ENCODE measurements at regions not wholly inside any gene's neighbourhood (a gene's known extent, or its start where the extent isn't known, plus 50 kb on each side); places are given as distances from the start of the nearest gene placed in this dataset.

- H3K4me1 ChIP-seq (ENCODE audit: control insufficient read depth in 1 of 2, insufficient read depth in 2 of 2, low read length in 2 of 2) = no peaks in the 10 kb centered on the region
- ATAC-seq (ENCODE audit: low FRiP score) (peak; percentile 78), DNase-seq (peak; percentile 80 to 84)
- H3K36me3 ChIP-seq (ENCODE audit: control insufficient read depth in 1 of 2, insufficient read depth in 2 of 2, low read length in 1 of 2) = no peaks in the 10 kb centered on the region
- H3K27me3 ChIP-seq (ENCODE audit: control insufficient read depth in 1 of 2, insufficient read depth in 2 of 2, low read length in 1 of 2) = no peaks in the 10 kb centered on the region
- peak overlapping the region in 1 of 2 donors; percentile 67 for H3K27ac ChIP-seq (ENCODE audit: low read depth in 1 of 2, low read length in 2 of 2)
- intact Hi-C loops (cut with DNase I) = no loop called here
- H3K9me3 ChIP-seq (ENCODE audit: control insufficient read depth, low read length) = no peaks in the 10 kb centered on the region
- WGBS, 2 donors = 43 to 44% methylated on average over 11 of the region's 11 CpGs
- no peak overlapping the region for H3K4me3 ChIP-seq (ENCODE audit: low read length in 2 of 2)
Observed at GRCh38 chr18:45562567-45563479, 52.5 kb upstream of the SLC14A2 start.

DNA sequence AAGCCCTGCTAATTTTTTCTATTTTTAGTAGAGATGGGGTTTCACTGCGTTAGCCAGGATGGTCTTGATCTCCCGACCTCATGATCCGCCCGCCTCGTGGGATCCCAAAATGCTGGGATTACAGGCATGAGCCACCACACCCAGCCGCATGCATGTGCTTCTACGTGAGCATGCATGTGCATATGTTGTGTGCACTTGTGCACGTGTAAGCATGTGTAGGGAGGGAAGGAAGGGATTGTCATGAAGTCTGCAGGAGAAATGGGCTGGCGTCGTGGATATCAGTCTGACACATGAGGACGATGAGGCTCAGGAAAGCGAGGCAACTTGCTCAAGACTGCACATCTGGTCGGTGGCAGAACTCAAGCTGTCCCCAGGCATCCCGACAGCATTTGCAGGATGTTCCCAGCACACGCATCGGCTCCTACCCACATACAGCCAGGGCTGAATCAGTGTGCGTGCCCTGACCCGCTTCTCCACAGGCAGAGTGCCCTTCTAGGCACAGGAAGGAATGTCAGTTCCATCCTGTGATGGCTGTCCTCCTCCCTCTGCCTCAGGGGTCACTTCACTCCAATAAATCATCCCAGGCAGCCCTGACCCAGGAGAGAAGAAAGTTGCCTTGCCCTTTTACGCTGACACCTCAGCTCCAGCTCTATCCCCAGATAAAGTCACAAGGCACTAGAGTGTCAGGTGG, 49.9 kb upstream of the SLC14A2 start:
- Histone ChIP-seq H3K4me3 (ENCODE audit: low read length in 2 of 2) (no peak overlapping the region), H3K27ac (ENCODE audit: low read depth in 1 of 2, low read length in 2 of 2) (no peak overlapping the region), H3K36me3 (ENCODE audit: control insufficient read depth in 1 of 2, insufficient read depth in 2 of 2, low read length in 1 of 2) (no peaks in the 10 kb centered on the region), H3K4me1 (ENCODE audit: control insufficient read depth in 1 of 2, insufficient read depth in 2 of 2, low read length in 2 of 2) (no peaks in the 10 kb centered on the region), H3K9me3 (ENCODE audit: control insufficient read depth, low read length) (no peaks in the 10 kb centered on the region), H3K27me3 (ENCODE audit: control insufficient read depth in 1 of 2, insufficient read depth in 2 of 2, low read length in 1 of 2) (no peaks in the 10 kb centered on the region)
- no peak for ATAC-seq (ENCODE audit: low FRiP score)
- 74 to 78% methylated on average over 19 of the region's 19 CpGs for WGBS, 2 donors
- DNase-seq = no peak
- intact Hi-C loops (cut with DNase I) = no loop called here

All from aorta (tissue), 5 donors.